Stimulated activated naive B cell treated with anti-CD40 and anti-IgM and Interleukin-4, amounts not matched to agents 10 μg/mL and 1 μg/mL and 100 μg/mL, for 72 hours (primary cell): ENCODE measurements at regions not wholly inside any gene's neighbourhood (a gene's known extent, or its start where the extent isn't known, plus 50 kb on each side); places are given as distances from the start of the nearest gene placed in this dataset.

Experiments
- ATAC-seq, 2 donors: fragments of 150-1000 bp; cut with Tn5 transposase; replicated peaks; 2 replicates each; pipeline ENCODE4 v1.10.0; 2021; ENCODE audit warnings: moderate library complexity in 1 of 2
- DNase-seq: peaks from one replicate; pipeline ENCODE4 v3.0.0; 2021
- H3K27ac Mint-ChIP-seq: one replicate; pipeline ENCODE4 v1.8.0; 2022; ENCODE audit warnings: mild to moderate bottlenecking, mixed read lengths
- H3K27me3 Mint-ChIP-seq, 2 donors: one replicate each; pipeline ENCODE4 v1.8.0; 2022; ENCODE audit warnings: mixed read lengths in 2 of 2
- H3K36me3 Mint-ChIP-seq, 2 donors: one replicate each; pipeline ENCODE4 v1.8.0; 2022; ENCODE audit warnings: mixed read lengths in 2 of 2, mild to moderate bottlenecking in 1 of 2
- H3K4me1 Mint-ChIP-seq, 2 donors: one replicate each; pipeline ENCODE4 v1.8.0; 2022; ENCODE audit warnings: mixed read lengths in 2 of 2, mild to moderate bottlenecking in 1 of 2
- H3K4me3 Mint-ChIP-seq, 2 donors: one replicate each; pipeline ENCODE4 v1.8.0; 2022; ENCODE audit warnings: mild to moderate bottlenecking in 2 of 2, mixed read lengths in 2 of 2, moderate library complexity in 1 of 2
- H3K9me3 Mint-ChIP-seq, 2 donors: one replicate each; pipeline ENCODE4 v1.8.0; 2022; ENCODE audit warnings: mixed read lengths in 2 of 2, mild to moderate bottlenecking in 1 of 2

- ATAC-seq: no peak
- Mint-ChIP-seq H3K36me3 (no peaks in the 10 kb centered on the region), H3K4me3 (no peak overlapping the region), H3K27ac (no peak overlapping the region), H3K27me3 (peaks cover 30 to 34% of the 10 kb centered on the region in 2 donors), H3K4me1 (no peaks in the 10 kb centered on the region), H3K9me3 (no peaks in the 10 kb centered on the region)
- no peak for DNase-seq
These were observed 58.2 kb upstream of the B3GAT1 start for GRCh38 chr11:134470238-134470637.

- Mint-ChIP-seq H3K9me3 (no peaks in the 10 kb centered on the region), H3K27me3 (peaks cover 24 to 34% of the 10 kb centered on the region in 2 donors), H3K4me1 (no peaks in the 10 kb centered on the region)
These were observed 57.6 kb upstream of the B3GAT1 start for GRCh38 chr11:134469627-134470026.

GRCh38 chr11:134468796-134469195 is 56.8 kb upstream of the B3GAT1 start:
- Mint-ChIP-seq H3K27me3 (peaks cover 18 to 36% of the 10 kb centered on the region in 2 donors), H3K9me3 (no peaks in the 10 kb centered on the region), H3K27ac (no peak overlapping the region), H3K4me1 (no peaks in the 10 kb centered on the region), H3K36me3 (no peaks in the 10 kb centered on the region), H3K4me3 (no peak overlapping the region)
- ATAC-seq (no peak), DNase-seq (no peak)

More at GRCh38 chr11:134469627-134470026, 57.6 kb upstream of the B3GAT1 start:
- no peak for DNase-seq
- Mint-ChIP-seq H3K27ac (no peak overlapping the region), H3K36me3 (no peaks in the 10 kb centered on the region), H3K4me3 (no peak overlapping the region)
- ATAC-seq: no peak

GRCh38 chr11:134468081-134468668 is 56.1 kb upstream of the B3GAT1 start:
- Mint-ChIP-seq H3K36me3 (no peaks in the 10 kb centered on the region), H3K4me3 (no peak overlapping the region), H3K27ac (no peak overlapping the region), H3K9me3 (no peaks in the 10 kb centered on the region), H3K4me1 (no peaks in the 10 kb centered on the region), H3K27me3 (peaks cover 14 to 32% of the 10 kb centered on the region in 2 donors)
- no peak for DNase-seq
- no peak for ATAC-seq

GRCh38 chr11:134466610-134467567 is 54.8 kb upstream of the B3GAT1 start:
- no peak overlapping the region for H3K4me3 Mint-ChIP-seq
- H3K27ac Mint-ChIP-seq: no peak overlapping the region
- ATAC-seq (no peak), DNase-seq (no peak)
- no peaks in the 10 kb centered on the region for H3K36me3 Mint-ChIP-seq
- peaks cover 5 to 31% of the 10 kb centered on the region in 2 donors for H3K27me3 Mint-ChIP-seq
- no peaks in the 10 kb centered on the region for H3K4me1 Mint-ChIP-seq
- H3K9me3 Mint-ChIP-seq: no peaks in the 10 kb centered on the region

- H3K4me3 Mint-ChIP-seq: no peak overlapping the region
- H3K27me3 Mint-ChIP-seq: peaks cover 7 to 31% of the 10 kb centered on the region in 2 donors
- DNase-seq: no peak
- H3K27ac Mint-ChIP-seq: no peak overlapping the region
- no peak for ATAC-seq
- H3K36me3 Mint-ChIP-seq: no peaks in the 10 kb centered on the region
- no peaks in the 10 kb centered on the region for H3K4me1 Mint-ChIP-seq
- no peaks in the 10 kb centered on the region for H3K9me3 Mint-ChIP-seq
These were observed 54.1 kb upstream of the B3GAT1 start for GRCh38 chr11:134466156-134466555.

- Mint-ChIP-seq H3K27ac (no peak overlapping the region), H3K4me3 (no peak overlapping the region), H3K4me1 (no peaks in the 10 kb centered on the region), H3K36me3 (no peaks in the 10 kb centered on the region), H3K9me3 (no peaks in the 10 kb centered on the region), H3K27me3 (peaks cover 7 to 31% of the 10 kb centered on the region in 2 donors)
- no peak for ATAC-seq
- DNase-seq: no peak
These were observed 53.1 kb upstream of the B3GAT1 start for GRCh38 chr11:134464981-134465730.

- Mint-ChIP-seq H3K36me3 (no peaks in the 10 kb centered on the region), H3K4me1 (no peaks in the 10 kb centered on the region), H3K27ac (no peak overlapping the region), H3K9me3 (no peaks in the 10 kb centered on the region), H3K27me3 (peaks cover 7 to 31% of the 10 kb centered on the region in 2 donors), H3K4me3 (no peak overlapping the region)
- DNase-seq (no peak), ATAC-seq (no peak)
These were observed 52.2 kb upstream of the B3GAT1 start for GRCh38 chr11:134464196-134464595.

- H3K4me3 Mint-ChIP-seq: no peak overlapping the region
- H3K4me1 Mint-ChIP-seq: no peaks in the 10 kb centered on the region
- no peak overlapping the region for H3K27ac Mint-ChIP-seq
- no peak for ATAC-seq
- H3K36me3 Mint-ChIP-seq: no peaks in the 10 kb centered on the region
- peaks cover 0 to 3% of the 10 kb centered on the region in 2 donors for H3K9me3 Mint-ChIP-seq
- H3K27me3 Mint-ChIP-seq: peaks cover 7 to 31% of the 10 kb centered on the region in 2 donors
- DNase-seq: no peak
These were observed 51.7 kb upstream of the B3GAT1 start for GRCh38 chr11:134463716-134464115.
